Fibroblast of skin of abdomen (primary cell): ENCODE measurements at regions not wholly inside any gene's neighbourhood (a gene's known extent, or its start where the extent isn't known, plus 50 kb on each side); places are given as distances from the start of the nearest gene placed in this dataset.

Source experiments
- DNase-seq: peaks from one replicate; pipeline ENCODE4 v3.0.0-alpha.2; 2013

- DNase-seq: peak; percentile 57
Observed at GRCh38 chr3:39000008-39000450, 51.7 kb downstream of the SCN11A start.

GRCh38 chr3:38998086-38998485, 53.7 kb downstream of the SCN11A start:
- no peak for DNase-seq

- DNase-seq: no peak
Observed at GRCh38 chr3:38996193-38996592, 55.6 kb downstream of the SCN11A start.

GRCh38 chr3:38994251-38994650, 57.5 kb downstream of the SCN11A start:
- DNase-seq: no peak

- DNase-seq: peak; percentile 81
Observed at GRCh38 chr3:38992117-38992760, 59.5 kb downstream of the SCN11A start.

GRCh38 chr3:38990621-38991020, 61.1 kb downstream of the SCN11A start:
- no peak for DNase-seq

- DNase-seq: no peak
Observed at GRCh38 chr3:38989917-38990510, 61.7 kb downstream of the SCN11A start.

GRCh38 chr3:38988955-38989354, 62.8 kb downstream of the SCN11A start:
- DNase-seq: no peak

GRCh38 chr3:38987456-38987855, 64.3 kb downstream of the SCN11A start:
- DNase-seq: no peak

GRCh38 chr3:38986901-38987300, 64.8 kb downstream of the SCN11A start:
- DNase-seq: no peak

- no peak for DNase-seq
Observed at GRCh38 chr3:38985981-38986380, 65.8 kb downstream of the SCN11A start.

GRCh38 chr3:38985581-38985980, 66.2 kb downstream of the SCN11A start:
- DNase-seq: peak; percentile 34

GRCh38 chr3:38984731-38985130, 67.0 kb downstream of the SCN11A start:
- no peak for DNase-seq

- DNase-seq: no peak
Observed at GRCh38 chr3:38984110-38984509, 67.6 kb downstream of the SCN11A start.

GRCh38 chr3:38980938-38981337, 70.8 kb downstream of the SCN11A start:
- no peak for DNase-seq

- no peak for DNase-seq
Observed at GRCh38 chr3:38978729-38979128, 73.0 kb downstream of the SCN11A start.

GRCh38 chr3:38970851-38971638, 80.7 kb downstream of the SCN11A start:
- DNase-seq: no peak

GRCh38 chr3:38969317-38970235, 82.2 kb downstream of the SCN11A start:
- no peak for DNase-seq

GRCh38 chr3:38968891-38969290, 82.9 kb downstream of the SCN11A start:
- DNase-seq: no peak

- no peak for DNase-seq
Observed at GRCh38 chr3:38968403-38968802, 83.3 kb downstream of the SCN11A start.

GRCh38 chr3:38967693-38967989, 84.1 kb downstream of the SCN11A start:
- no peak for DNase-seq

GRCh38 chr3:38966811-38967692, 84.7 kb downstream of the SCN11A start:
- no peak for DNase-seq
